ENCODE measurements at regions not wholly inside any gene's neighbourhood (a gene's known extent, or its start where the extent isn't known, plus 50 kb on each side); places are given as distances from the start of the nearest gene placed in this dataset.
"Not testable (repeated sequence)": the region's sequence is repeated elsewhere in the genome, so short reads cannot be mapped to it uniquely, and the experiment has no call there.

- no peak for DNase-seq (ENCODE audit: low read depth)
These were observed 51.5 kb upstream of the DDR1 start for GRCh38 chr6:30832864-30833263.

GRCh38 chr6:30830438-30830837 is 53.9 kb upstream of the DDR1 start:
- no peak for DNase-seq (ENCODE audit: low read depth)

- DNase-seq (ENCODE audit: low read depth) = no peak
These were observed 54.6 kb upstream of the DDR1 start for GRCh38 chr6:30829639-30830255.

- no peak for DNase-seq (ENCODE audit: low read depth)
These were observed 55.3 kb upstream of the DDR1 start for GRCh38 chr6:30829033-30829432.

- DNase-seq (ENCODE audit: low read depth) = peak; percentile 89
These were observed 56.0 kb upstream of the DDR1 start for GRCh38 chr6:30828027-30828962.

GRCh38 chr6:30826961-30827342 is 57.4 kb upstream of the DDR1 start:
- peak; percentile 74 for DNase-seq (ENCODE audit: low read depth)

- no peak for DNase-seq (ENCODE audit: low read depth)
These were observed 59.6 kb upstream of the DDR1 start for GRCh38 chr6:30824698-30825097.

- no peak for DNase-seq (ENCODE audit: low read depth)
These were observed 60.8 kb upstream of the DDR1 start for GRCh38 chr6:30823534-30823865.

- peak; percentile 37 for DNase-seq (ENCODE audit: low read depth)
These were observed 62.2 kb upstream of the DDR1 start for GRCh38 chr6:30821862-30822784.

- peak; percentile 85 for DNase-seq (ENCODE audit: low read depth)
These were observed 64.1 kb upstream of the DDR1 start for GRCh38 chr6:30820193-30820592.

GRCh38 chr6:30819297-30819917 is 64.9 kb upstream of the DDR1 start:
- no peak for DNase-seq (ENCODE audit: low read depth)

GRCh38 chr6:30818391-30818841 is 65.9 kb upstream of the DDR1 start:
- DNase-seq (ENCODE audit: low read depth) = no peak

GRCh38 chr6:30816791-30817739 is 67.3 kb upstream of the DDR1 start:
- no peak for DNase-seq (ENCODE audit: low read depth)

- not testable (repeated sequence) for DNase-seq (ENCODE audit: low read depth)
These were observed 68.0 kb upstream of the DDR1 start for GRCh38 chr6:30816296-30816695.

- not testable (repeated sequence) for DNase-seq (ENCODE audit: low read depth)
These were observed 69.1 kb upstream of the DDR1 start for GRCh38 chr6:30815041-30815742.

GRCh38 chr6:30814146-30815040 is 69.9 kb upstream of the DDR1 start:
- peak; percentile 81 for DNase-seq (ENCODE audit: low read depth)

GRCh38 chr6:30813631-30814145 is 69.3 kb upstream of the IER3 start:
- peak; percentile 24 for DNase-seq (ENCODE audit: low read depth)

GRCh38 chr6:30810813-30811339 is 66.5 kb upstream of the IER3 start:
- peak; percentile 57 for DNase-seq (ENCODE audit: low read depth)
